ENCODE measurements at regions not wholly inside any gene's neighbourhood (a gene's known extent, or its start where the extent isn't known, plus 50 kb on each side); places are given as distances from the start of the nearest gene placed in this dataset.
A peak's percentile ranks its signal among the peaks of the same experiment; 100 is the strongest.

DNA sequence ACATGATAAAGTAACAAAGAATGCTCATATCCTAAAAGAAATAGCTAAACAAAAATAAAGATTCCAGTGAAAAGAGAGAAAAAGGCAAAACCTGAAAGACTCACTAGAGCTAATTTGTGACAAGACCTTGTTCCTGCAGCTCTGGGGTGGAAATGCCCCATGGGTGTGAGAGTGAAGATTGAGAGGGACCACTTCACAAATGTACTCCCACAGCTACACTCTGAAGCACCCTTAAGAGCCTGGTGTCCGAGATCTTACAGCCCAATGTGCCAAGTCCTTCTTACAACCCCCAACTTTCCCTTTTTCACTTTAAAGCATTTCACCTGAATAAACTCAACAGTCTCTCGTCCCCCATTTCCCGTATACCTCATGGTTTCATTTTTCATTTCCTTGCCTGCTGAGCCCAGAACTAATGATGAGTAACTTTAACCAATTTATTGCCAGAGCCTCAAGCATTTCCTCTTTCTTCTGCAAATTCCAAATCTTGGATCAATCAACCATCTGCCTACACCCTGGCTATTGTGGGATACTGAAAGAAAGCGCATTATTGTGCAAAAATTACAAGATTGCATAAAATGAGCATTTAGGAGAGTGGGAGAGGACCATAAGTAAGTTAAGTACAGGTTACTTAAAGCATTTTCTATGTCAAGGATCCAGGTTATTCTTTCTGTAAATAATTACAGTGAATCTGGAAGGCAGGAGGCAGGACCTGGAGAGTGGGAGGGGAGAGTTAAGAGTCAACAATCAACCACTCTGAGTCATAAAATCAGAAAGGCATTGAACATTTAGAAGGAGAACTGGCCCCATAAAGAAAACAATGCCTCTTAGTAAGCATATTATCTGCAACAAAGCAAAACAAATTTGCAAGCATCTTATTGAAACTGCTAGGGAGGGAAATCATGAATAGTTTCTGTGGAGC, 804.4 kb upstream of the CELF4 start:
- no peak for DNase-seq

DNA sequence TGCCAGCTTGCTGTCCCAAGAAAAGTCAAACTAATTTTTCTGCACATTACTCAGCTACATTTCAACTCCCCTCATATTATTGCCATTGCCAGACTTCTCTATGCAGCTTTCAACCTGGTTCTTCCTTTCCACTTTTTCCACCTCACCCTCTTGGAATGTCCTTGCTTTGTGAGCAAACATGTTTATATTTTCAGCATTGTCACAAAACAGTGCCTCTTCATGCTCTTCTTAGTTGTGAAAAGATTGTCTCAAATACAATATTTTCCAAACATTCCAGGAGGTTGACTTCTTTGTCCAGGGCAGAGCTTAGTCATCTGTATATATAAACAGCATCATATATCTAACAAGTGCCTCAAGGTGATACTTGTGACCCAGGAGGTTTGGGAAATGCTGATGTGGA, 803.3 kb upstream of the CELF4 start:
- no peak for DNase-seq

DNA sequence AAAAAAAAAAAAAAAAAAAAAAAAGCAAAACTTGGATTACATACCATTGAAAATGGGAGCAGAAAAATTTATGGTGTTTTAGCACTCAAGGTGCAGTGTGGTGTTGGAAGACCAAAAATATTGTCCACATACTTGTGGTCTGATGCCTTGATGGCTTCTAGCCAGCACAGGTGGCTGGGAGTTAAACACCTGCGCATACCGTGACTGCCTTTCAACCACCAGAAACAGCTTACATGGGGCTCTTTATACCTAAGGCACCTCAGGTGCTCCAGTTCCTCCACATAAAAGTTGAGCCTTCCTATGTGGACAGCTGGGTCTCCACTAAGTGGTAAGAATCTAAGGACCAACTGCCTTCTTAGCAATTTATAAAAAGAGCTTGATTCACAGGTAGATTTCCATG, 802.6 kb upstream of the CELF4 start:
- DNase-seq, result no peak

DNA sequence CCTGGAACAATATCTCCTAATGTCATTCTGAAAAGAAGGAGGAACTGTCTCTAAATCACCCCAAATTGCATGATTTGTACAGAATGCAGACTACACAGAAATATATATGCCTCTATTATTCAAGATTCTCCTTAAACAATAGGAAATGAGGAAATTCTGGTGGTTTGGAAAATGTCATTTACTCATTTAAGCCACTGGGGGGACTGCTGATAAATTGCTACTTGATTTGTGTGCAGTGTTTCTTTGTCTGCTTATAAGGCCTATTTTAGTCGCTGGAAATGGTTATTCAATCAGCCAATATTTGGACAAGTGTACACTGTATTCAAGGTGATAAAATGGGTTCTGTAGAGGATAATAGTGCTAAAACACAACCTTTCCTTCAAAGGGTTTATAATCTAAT, 801.9 kb upstream of the CELF4 start:
- DNase-seq, result no peak

DNA sequence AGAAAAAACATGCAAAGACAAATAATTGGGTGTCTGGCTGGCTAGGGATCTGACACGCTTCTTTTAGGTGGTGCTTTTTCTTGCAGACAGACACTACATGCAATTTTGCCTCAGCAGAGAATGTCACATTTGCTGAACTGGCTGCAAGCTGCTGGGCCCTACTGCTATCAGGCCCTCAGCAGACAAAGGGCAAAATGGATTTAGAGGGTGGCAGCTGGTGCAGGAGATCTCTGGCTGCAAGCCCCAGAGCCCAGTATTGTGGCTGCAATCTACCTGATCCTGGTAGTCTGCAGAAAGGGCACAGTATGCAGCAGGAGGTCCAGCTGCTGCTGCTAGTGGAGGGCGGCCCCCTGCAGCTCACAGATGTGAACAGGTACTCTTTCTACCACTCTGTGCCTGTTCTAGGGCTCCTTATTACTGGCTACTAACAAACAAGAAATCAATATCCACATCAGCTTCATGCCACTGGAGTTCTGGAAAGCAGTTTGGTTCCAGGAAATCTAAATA, 796.7 kb upstream of the CELF4 start:
- DNase-seq, result peak in 1 of 2 experiments; percentile 6

DNA sequence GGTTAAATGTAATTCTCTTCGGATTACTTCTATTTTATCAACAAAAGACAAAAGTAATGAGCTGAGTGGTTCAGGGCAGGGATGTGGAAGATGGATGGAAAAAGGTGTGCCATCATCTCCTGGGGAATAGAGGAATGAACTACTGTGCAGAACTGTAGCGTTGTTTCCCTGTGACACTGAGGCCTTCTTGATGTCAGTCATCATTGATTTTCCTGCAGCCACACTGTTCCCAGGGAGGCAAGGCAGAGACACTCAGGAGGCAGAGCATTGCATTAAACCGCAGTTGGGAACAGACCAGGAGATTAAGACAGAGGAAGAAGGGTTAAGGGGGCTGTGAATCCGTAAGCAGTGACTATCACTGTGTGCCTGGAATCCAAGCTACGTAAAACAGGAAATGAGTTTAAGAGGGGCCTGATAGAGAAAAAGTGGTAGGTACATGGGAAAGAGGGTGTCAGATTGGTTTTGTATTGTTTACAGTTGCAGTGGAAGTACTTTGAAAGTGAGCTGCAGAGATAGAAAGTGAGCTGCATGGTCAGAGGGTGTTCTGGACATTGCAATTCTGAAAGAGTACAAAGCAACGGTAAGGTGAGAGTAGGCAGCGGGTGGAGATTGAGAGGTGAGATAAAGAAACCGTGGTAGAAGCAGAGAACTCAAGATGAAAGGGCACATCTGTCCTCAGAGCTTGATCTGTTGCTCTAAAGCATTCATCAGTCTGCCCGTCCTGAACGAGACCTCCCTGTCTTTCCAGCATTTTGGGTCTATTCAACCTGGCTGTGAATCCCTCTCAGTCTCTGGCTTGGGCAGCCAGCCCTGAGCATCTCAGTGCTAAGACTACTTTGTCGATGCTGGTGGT, 793.4 kb upstream of the CELF4 start:
- DNase-seq, result no peak

DNA sequence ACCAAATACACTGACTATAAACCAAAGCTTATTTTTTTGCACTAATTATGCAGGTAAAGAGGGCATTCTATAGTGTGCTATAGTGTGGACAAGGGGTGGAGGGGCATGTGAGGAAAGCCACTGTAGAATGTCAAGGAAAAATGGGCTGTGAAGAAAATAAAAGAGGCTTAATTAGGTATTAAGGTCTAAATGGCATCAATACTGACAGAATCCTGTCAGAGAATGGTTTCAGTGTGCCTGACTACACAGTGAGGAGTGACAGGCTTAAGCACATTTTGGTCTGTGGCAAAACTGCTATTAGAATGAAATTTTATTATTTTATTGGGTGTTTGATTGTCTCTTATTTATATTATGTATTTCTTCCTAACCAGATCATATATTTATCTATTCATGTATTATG, 787.6 kb upstream of the CELF4 start:
- DNase-seq, result no peak

DNA sequence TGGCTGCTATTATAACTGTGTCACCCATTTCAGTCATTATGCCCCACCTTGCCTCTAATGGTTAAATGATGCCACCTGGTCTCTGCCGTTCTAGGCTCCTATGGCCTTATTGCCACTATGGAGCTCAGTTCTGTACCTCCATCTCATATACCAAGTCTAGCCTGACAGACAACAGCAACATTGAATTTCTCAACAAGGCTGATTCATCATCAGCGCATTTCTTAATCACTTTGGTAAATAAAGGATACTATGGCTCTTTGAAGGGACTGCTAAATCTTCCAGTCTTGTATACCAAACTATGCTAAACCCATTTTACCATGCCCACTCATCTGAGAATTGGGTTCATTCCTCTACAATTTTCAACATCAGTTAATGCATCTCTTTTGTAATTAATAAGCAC, 784.5 kb upstream of the CELF4 start:
- no peak for DNase-seq

DNA sequence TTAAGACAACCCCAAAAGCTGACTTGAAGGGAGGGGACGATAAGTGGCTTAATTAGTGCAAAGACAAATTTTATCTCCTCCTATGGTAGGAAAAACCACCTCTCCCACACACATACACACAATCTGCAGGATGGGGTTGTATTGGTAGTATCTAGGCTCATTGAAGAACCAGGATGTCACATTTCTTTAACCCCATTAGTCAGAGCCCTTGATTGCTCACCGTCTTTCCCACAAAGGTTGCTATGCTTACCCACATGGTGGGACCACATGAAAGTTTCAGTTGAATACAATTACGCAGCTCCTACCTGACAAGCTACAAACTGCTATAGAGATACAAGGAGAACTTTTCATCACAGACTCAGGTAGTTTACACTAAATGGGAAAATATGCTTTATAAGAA, 765.0 kb upstream of the CELF4 start:
- DNase-seq, result no peak

DNA sequence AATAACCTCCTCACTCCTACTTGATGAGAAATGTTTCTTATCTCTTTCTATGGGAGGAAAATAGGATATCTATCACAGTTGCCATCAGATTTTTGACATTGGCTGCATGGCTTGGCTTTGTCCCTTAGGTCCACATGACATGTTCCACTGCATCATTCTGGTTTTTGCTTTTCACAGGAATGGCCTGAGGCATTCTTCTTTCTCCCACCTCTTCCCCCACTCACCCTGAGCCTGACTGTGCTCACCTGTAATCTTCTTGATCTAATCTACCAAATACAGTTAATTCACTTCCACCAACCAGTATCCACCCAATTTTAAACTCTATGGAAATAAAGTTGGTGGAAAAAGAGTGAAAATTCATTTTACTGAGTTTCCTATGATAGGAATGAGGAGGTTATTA, 763.5 kb upstream of the CELF4 start:
- no peak for DNase-seq

DNA sequence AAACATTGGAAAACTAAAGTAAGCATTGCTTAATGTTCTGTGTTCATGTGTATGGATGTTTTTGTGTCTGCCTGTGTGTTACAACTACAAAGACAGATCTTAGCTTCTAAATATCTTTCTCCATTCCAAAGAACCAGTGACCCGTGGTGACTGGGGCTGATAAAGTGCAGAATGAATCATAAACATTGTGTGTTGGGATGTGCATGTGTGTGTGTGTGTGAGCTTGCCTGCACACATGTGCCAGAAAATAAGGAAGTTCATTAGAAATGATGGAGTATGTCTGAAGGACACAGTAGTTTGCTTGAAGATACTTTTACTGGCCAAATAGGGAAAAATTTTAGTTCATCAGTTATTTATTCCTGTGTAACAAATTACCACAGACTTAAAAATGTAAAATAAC, 756.6 kb upstream of the CELF4 start:
- no peak for DNase-seq

DNA sequence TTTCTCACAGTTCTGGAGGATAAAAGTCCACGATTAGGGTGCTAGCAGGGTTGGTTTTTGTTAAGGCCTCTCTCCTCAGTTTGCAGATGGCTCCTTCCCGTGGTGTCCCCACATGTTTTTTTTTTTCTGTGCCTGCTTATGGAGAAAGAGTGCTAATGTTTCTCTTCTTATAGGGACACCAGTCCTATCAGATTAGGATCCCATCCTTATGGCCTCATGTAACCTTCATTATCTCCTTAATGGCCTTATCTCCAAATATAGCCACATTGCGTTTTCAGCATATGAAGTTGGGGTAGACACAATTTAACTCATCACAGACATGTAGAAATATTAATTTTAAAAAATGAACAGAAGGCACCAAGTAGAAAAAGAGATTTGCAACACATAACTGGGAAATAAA, 755.7 kb upstream of the CELF4 start:
- DNase-seq, result no peak

DNA sequence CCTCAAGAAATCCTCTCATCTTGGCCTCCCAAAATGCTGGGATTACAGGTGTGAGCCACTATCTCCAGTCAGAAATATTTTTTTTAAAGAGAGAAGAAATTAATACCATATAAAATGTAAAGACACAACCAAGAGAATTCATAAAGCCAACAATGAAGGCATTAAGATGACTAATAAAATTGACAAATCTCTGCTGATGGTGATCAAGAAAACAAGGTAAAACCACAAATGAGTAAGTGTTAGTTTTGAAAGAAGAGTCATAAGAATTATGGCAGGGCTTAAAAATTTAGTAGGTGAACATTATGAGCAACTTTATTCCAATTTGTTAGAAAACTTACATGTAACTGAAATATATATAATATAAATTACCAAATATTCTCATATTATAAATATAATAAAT, 752.8 kb upstream of the CELF4 start:
- no peak for DNase-seq

DNA sequence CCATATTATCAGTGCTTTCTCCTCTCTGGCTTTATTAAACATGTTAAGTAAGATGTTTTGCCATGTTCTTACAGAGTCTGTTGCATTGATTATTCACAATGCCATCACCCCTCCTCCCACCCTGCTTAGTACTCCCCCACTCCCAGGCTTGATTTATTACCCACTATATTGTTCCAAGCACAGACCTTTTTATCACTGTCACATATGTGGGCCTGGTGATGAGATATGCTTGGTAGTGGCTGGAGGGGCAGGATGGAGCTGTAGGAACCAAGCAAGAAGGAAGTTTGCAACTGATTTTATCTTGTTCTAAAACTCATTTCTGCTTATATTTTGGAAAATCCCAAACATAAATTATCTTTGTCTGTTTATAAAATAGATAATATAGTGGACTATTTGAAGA, 748.2 kb upstream of the CELF4 start:
- no peak for DNase-seq

DNA sequence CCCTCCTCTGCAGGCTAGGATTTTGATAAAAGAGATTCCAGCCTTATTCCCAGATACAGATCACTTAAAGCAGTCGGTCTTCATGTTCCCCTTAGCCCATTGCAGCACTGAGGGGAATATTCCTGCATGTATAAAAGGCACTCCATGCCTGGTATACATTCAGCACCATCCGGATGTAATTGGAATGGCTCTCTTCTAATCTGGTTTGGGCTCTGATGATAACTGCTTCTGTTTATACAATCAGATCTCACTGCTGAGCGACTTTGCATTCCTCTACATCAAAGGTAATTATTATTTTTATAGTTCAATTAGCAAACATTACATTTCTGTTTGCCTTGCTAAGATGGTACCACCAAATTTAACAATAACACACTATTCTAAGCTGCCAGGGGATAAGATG, 746.9 kb upstream of the CELF4 start:
- DNase-seq, result no peak

DNA sequence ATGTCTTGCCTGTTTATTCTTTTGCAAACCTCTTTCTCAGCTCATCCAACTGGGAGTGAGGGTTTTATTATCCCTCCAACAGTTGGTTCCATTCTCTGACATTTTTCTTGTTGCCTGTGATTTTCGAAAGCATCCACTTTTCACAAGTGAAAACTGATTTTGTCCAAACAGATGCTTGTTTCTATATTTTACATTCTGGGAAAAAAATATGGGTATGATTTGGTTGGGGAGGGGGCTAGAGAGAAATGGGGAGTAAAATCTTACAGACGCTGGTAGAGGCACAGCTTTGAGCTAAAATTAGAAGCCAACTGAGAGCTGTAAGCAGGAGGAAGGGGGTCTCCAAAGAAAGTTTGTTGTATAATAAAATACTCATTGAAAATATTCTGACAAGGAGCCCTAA, 745.3 kb upstream of the CELF4 start:
- no peak for DNase-seq

DNA sequence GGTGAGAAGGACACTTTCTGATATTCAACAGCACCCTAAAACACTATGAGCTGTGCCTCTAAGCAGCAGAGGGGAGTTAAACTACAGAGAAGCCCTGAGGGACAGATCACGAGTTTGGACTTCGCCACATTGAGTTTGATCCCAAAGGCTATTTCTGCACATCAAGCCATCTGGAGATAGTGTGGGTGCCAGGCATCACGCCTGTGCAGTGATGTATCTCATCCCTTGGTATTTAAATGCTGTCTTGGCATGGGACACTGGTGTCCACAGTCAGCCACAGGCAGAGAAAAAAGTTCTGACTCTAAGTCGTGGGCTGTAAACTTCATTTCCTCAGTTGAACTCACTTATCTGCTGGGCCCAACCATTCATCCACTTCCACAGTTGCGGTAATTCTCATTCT, 742.3 kb upstream of the CELF4 start:
- no peak for DNase-seq

DNA sequence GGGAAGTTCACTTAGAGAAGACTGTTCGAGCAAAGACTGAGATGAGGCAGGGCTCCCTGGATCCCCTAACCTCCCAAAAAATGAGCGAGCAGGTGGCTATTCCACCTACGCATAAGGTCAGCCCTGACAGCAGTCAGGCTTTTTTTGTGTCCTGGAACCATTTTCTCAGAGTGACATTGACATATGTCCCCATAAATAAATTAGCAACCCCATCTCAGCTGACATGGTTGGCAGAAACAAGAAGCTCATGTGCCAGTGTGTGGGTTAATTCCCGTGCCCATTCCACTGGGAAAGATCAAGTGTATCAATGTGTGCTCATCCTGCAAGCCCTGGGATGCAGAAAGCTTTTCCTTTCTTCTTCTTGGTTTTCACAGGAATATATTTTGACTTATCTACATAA, 740.4 kb upstream of the CELF4 start:
- DNase-seq, result no peak

DNA sequence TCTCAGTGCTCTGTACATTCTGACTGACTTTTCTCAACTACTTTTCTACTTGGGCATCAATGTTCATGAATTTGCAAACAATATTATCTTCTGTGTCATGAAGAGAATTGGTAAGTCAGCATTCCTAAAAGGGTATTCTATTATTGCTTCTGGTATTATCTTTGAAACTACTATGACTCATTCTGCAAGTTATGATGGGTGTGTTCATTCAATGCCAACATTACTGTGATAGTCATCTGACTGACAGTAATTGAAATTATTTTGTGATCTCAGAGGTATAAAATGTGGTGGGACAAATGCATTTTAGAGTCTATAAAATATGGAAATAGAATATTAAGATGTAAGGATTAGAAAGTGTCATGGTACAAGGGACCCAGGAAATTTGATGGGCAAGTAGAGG, 736.0 kb upstream of the CELF4 start:
- no peak for DNase-seq

DNA sequence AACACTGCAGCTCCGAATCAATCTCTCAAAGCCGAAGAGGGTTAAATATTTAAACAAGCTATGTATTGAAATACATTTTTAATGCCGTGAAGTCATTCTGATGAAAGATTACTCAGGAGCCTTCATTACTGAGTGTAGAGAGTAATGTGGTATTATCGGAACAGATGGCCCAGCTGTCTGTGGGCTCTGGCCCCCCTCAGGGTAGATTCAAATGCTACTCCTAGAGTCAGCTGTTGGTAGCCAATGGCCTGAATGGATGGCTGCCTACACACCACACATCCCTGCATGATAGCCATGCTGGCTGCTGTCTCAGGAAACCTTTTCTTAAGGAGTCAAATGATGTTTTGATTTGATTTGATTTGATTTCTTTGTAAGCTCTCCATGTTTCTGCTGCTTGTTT, 732.3 kb upstream of the CELF4 start:
- DNase-seq, result peak in 1 of 2 experiments; percentile 17

DNA sequence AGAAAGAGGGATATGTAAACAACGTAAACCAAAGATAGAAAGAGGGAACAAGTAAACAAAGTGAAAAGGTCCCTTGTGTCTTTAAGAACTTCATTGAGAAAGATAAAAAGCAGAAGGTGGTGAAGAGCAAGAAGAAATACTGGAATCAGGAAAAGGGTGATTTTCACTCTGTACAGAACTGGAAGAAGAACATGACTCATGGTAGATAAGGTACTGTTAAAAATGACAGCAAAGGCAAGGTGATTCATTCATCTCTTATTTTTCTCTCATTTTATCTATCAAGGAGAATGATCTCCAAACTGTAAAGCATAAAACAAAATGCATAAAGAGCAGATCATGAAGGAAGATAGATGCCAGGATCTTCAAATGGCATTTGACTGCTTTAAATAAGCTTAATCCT, 724.6 kb upstream of the CELF4 start:
- DNase-seq, result no peak

DNA sequence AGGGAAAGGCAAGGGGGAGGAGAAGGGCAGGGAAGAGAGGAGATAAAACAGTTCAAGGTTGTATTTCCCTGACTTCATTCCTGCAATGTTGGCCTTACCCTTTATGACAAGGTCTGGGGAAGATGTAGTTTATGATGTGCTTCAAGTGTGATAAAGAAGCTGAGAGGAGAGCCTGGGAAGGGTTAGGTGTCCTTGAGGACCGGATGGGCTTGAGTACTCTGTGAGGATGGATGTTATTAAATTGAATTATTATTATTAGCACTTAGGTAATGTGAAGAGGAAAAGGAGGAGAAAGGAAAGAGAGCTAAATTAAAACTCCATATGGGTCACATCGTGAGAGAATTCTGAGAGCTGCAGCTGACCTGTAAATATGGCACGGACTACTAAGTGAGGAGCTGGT, 719.4 kb upstream of the CELF4 start:
- DNase-seq, result no peak

DNA sequence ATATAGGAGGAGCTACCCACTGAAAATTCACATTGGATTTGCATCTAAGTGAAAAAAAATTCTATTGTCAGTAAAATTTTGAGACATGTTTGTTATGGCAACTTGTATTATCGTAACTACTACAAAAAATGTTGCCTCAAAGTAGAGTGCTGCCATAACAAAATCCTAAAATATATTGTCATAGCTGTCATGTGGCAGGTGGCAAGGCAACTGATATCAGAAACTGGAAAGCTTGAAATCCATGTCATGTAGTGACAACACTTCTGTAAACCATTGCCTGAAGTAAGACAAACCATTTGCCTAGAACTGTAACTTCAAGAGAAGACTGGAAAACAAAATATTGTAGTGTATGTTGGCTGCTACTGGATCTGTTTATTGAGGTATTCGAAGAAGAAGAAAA, 697.5 kb upstream of the CELF4 start:
- no peak for DNase-seq

DNA sequence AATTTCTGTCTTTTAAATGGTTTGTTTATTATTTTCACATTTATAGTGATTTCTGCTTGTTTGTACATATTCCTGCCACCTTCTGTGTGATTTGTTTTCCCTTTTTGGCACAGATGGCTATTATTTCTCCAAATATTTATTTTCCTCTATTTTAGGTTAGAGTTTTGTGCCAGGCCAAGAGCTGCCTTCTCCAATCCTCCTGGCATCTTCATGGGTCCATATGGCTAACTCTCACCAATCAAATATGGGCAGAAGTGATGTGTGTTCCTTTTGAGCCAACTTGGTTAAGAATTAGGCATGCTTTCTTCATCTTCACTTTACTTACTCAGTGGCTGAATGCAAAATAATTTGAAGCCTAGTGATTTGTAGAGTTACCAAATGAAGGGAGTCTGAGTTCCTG, 697.1 kb upstream of the CELF4 start:
- no peak for DNase-seq
